GM13976 (cell line): ENCODE measurements at regions not wholly inside any gene's neighbourhood (a gene's known extent, or its start where the extent isn't known, plus 50 kb on each side); places are given as distances from the start of the nearest gene placed in this dataset.

Source experiments
- DNase-seq: peaks from one replicate; pipeline ENCODE4 v3.0.0; 2012; ENCODE audit warnings: low spot score
- CTCF ChIP-seq: IDR thresholded peaks from 2 replicates; pipeline ENCODE4 v1.5.1; 2012; ENCODE audit warnings: borderline replicate concordance, mild to moderate bottlenecking; ENCODE audit not compliant: insufficient read depth; ENCODE audit errors: extremely low read depth, missing control alignments, control extremely low read depth
- in situ Hi-C: fragments of 300-500 bp; cut with MboI; formaldehyde crosslinking; loops from one replicate; pipeline ENCODE4 v1.12.0; 2022; ENCODE audit warnings: low sequenced_read_pairs, mixed read lengths, inconsistent platforms; ENCODE audit not compliant: unreplicated experiment

GRCh38 chr12:72111706-72112105, 160.5 kb upstream of the TRHDE start:
- TF ChIP-seq CTCF, result no peak
- DNase-seq, result no peak
- in situ Hi-C loops, result no loop called here

- in situ Hi-C loops, result no loop called here
- TF ChIP-seq CTCF, result no peak
These were observed 138.6 kb upstream of the TRHDE start for GRCh38 chr12:72133497-72134055.

GRCh38 chr12:72134246-72135020, 137.7 kb upstream of the TRHDE start:
- in situ Hi-C loops, result no loop called here

More at GRCh38 chr12:72133497-72134055, 138.6 kb upstream of the TRHDE start:
- DNase-seq, result no peak

GRCh38 chr12:72135021-72135301, 137.2 kb upstream of the TRHDE start:
- in situ Hi-C loops, result no loop called here

More at GRCh38 chr12:72134246-72135020, 137.7 kb upstream of the TRHDE start:
- DNase-seq, result no peak
- TF ChIP-seq CTCF, result no peak

GRCh38 chr12:72136792-72137191, 135.4 kb upstream of the TRHDE start:
- in situ Hi-C loops, result no loop called here
- no peak for TF ChIP-seq CTCF
- no peak for DNase-seq

More at GRCh38 chr12:72135021-72135301, 137.2 kb upstream of the TRHDE start:
- no peak for DNase-seq
- no peak for TF ChIP-seq CTCF

- no peak for TF ChIP-seq CTCF
- no peak for DNase-seq
- in situ Hi-C loops, result no loop called here
These were observed 132.8 kb upstream of the TRHDE start for GRCh38 chr12:72139411-72139810.
